ENCODE measurements at regions not wholly inside any gene's neighbourhood (a gene's known extent, or its start where the extent isn't known, plus 50 kb on each side); places are given as distances from the start of the nearest gene placed in this dataset.
"Not testable (repeated sequence)": the region's sequence is repeated elsewhere in the genome, so short reads cannot be mapped to it uniquely, and the experiment has no call there.

DNA sequence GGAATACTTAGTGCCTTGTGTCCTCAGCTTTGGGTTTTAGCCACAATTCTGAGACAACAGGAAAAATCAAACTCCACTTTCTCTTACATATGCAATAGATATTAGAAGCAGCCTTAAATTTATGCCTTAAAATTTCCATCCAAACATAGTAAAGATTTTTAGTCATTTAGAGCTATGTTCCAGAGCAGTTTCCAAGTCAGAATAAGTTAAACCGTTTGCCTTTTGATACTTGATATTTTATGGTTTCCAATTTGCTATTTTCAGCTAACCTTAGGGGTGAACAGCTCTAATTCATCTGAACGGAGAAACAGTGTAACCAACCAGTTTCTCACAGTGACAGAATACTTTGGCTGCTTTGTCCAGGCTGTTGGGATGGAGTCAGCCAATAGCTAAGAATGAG lies 125.8 kb upstream of the RXFP1 start:
- Histone ChIP-seq H3K9me3 (ENCODE audit: control insufficient read depth, low read length) (no peaks in the 10 kb centered on the region), H3K27ac (ENCODE audit: low read depth, low read length, severe bottlenecking) (no peak overlapping the region), H3K4me3 (ENCODE audit: extremely low read depth, insufficient read depth, low read length, poor library complexity, severe bottlenecking) (no peak overlapping the region), H3K36me3 (ENCODE audit: control insufficient read depth, insufficient read depth, low read length) (no peaks in the 10 kb centered on the region), H3K4me1 (ENCODE audit: control insufficient read depth, insufficient read depth, low read length, poor library complexity, severe bottlenecking) (no peaks in the 10 kb centered on the region)
- 100% methylated on average over 2 of the region's 2 CpGs; no CpG with 5 or more reads in 1 of the 2 experiments for WGBS, 2 experiments (ENCODE audit: insufficient coverage in 2 of 2)

- no peak overlapping the region for H3K4me3 ChIP-seq (ENCODE audit: extremely low read depth, insufficient read depth, low read length, poor library complexity, severe bottlenecking)
- WGBS, 2 experiments (ENCODE audit: insufficient coverage in 2 of 2) = 83 to 100% methylated on average over 1 of the region's 2 CpGs
- no peaks in the 10 kb centered on the region for H3K9me3 ChIP-seq (ENCODE audit: control insufficient read depth, low read length)
- no peak overlapping the region for H3K27ac ChIP-seq (ENCODE audit: low read depth, low read length, severe bottlenecking)
- no peaks in the 10 kb centered on the region for H3K36me3 ChIP-seq (ENCODE audit: control insufficient read depth, insufficient read depth, low read length)
- H3K4me1 ChIP-seq (ENCODE audit: control insufficient read depth, insufficient read depth, low read length, poor library complexity, severe bottlenecking) = no peaks in the 10 kb centered on the region
Observed at GRCh38 chr4:158397781-158398180, 123.9 kb upstream of the RXFP1 start.

DNA sequence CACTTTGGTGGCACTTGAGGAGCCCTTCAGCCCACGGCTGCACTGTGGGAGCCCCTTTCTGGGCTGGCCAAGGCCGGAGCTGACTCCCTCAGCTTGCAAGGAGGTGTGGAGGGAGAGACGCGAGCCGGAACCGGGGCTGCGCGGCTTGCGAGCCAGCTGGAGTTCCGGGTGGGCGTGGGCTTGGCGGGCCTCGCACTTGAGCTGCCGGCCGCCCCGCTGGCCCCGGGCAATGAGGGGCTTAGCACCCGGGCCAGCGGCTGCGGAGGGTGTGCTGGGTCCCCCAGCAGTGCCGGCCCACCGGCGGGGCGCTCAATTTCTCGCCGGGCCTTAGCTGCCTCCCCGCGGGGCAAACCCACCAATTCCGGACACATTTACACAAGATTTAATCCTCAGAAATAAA lies 113.7 kb upstream of the RXFP1 start:
- not testable (repeated sequence) for H3K9me3 ChIP-seq (ENCODE audit: control insufficient read depth, low read length); H3K4me3 ChIP-seq (ENCODE audit: extremely low read depth, insufficient read depth, low read length, poor library complexity, severe bottlenecking); H3K27ac ChIP-seq (ENCODE audit: low read depth, low read length, severe bottlenecking); H3K36me3 ChIP-seq (ENCODE audit: control insufficient read depth, insufficient read depth, low read length); H3K4me1 ChIP-seq (ENCODE audit: control insufficient read depth, insufficient read depth, low read length, poor library complexity, severe bottlenecking)
- WGBS, 2 experiments (ENCODE audit: insufficient coverage in 2 of 2) = 91 to 100% methylated on average over 8 to 9 of the region's 29 CpGs

- no peaks in the 10 kb centered on the region for H3K9me3 ChIP-seq (ENCODE audit: control insufficient read depth, low read length)
- 83 to 89% methylated on average over 3 of the region's 3 CpGs for WGBS, 2 experiments (ENCODE audit: insufficient coverage in 2 of 2)
- no peak overlapping the region for H3K4me3 ChIP-seq (ENCODE audit: extremely low read depth, insufficient read depth, low read length, poor library complexity, severe bottlenecking)
- no peaks in the 10 kb centered on the region for H3K4me1 ChIP-seq (ENCODE audit: control insufficient read depth, insufficient read depth, low read length, poor library complexity, severe bottlenecking)
- H3K27ac ChIP-seq (ENCODE audit: low read depth, low read length, severe bottlenecking) = no peak overlapping the region
- H3K36me3 ChIP-seq (ENCODE audit: control insufficient read depth, insufficient read depth, low read length) = no peaks in the 10 kb centered on the region
Observed at GRCh38 chr4:158410272-158410671, 111.4 kb upstream of the RXFP1 start.

GRCh38 chr4:158411269-158411668 lies 110.4 kb upstream of the RXFP1 start:
- Histone ChIP-seq H3K9me3 (ENCODE audit: control insufficient read depth, low read length) (no peaks in the 10 kb centered on the region), H3K4me1 (ENCODE audit: control insufficient read depth, insufficient read depth, low read length, poor library complexity, severe bottlenecking) (no peaks in the 10 kb centered on the region), H3K36me3 (ENCODE audit: control insufficient read depth, insufficient read depth, low read length) (no peaks in the 10 kb centered on the region), H3K4me3 (ENCODE audit: extremely low read depth, insufficient read depth, low read length, poor library complexity, severe bottlenecking) (no peak overlapping the region), H3K27ac (ENCODE audit: low read depth, low read length, severe bottlenecking) (no peak overlapping the region)
- WGBS, 2 experiments (ENCODE audit: insufficient coverage in 2 of 2) = 82 to 83% methylated on average over 2 of the region's 2 CpGs

- H3K4me1 ChIP-seq (ENCODE audit: control insufficient read depth, insufficient read depth, low read length, poor library complexity, severe bottlenecking); H3K9me3 ChIP-seq (ENCODE audit: control insufficient read depth, low read length); H3K27ac ChIP-seq (ENCODE audit: low read depth, low read length, severe bottlenecking); H3K4me3 ChIP-seq (ENCODE audit: extremely low read depth, insufficient read depth, low read length, poor library complexity, severe bottlenecking); H3K36me3 ChIP-seq (ENCODE audit: control insufficient read depth, insufficient read depth, low read length): not testable (repeated sequence)
- WGBS, 2 experiments (ENCODE audit: insufficient coverage in 2 of 2) = 80 to 92% methylated on average over 2 of the region's 4 CpGs
Observed at GRCh38 chr4:158418679-158419078, 103.0 kb upstream of the RXFP1 start.

GRCh38 chr4:158420782-158421181 lies 100.9 kb upstream of the RXFP1 start:
- no CpG with 5 or more reads among the region's 2 CpGs for WGBS, 2 experiments (ENCODE audit: insufficient coverage in 2 of 2)

DNA sequence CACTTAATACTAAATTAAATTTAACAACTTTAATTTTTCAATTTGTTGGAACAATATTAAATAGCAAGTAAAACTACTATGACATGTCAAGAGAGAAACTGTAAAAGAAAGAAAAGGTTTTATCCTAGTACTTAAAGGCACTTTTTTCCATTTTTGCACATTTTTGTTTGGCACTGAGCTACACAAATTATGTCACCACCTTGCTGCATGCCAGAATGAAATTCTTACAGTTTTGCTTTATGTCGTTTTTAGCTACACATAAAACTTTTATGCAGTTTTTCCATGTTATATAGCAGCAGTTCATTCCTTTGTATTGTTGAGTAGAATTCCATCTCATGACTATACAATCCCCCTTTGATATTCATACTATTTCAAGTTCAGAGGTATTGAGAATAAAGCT lies 99.1 kb upstream of the RXFP1 start:
- no peaks in the 10 kb centered on the region for H3K4me1 ChIP-seq (ENCODE audit: control insufficient read depth, insufficient read depth, low read length, poor library complexity, severe bottlenecking)
- H3K27ac ChIP-seq (ENCODE audit: low read depth, low read length, severe bottlenecking) = no peak overlapping the region
- no peaks in the 10 kb centered on the region for H3K36me3 ChIP-seq (ENCODE audit: control insufficient read depth, insufficient read depth, low read length)
- no peak overlapping the region for H3K4me3 ChIP-seq (ENCODE audit: extremely low read depth, insufficient read depth, low read length, poor library complexity, severe bottlenecking)
- WGBS, 2 experiments (ENCODE audit: insufficient coverage in 2 of 2) = 80% methylated on average over 1 of the region's 1 CpG; no CpG with 5 or more reads in 1 of the 2 experiments
- H3K9me3 ChIP-seq (ENCODE audit: control insufficient read depth, low read length) = no peaks in the 10 kb centered on the region

More at GRCh38 chr4:158420782-158421181, 100.9 kb upstream of the RXFP1 start:
- Histone ChIP-seq H3K36me3 (ENCODE audit: control insufficient read depth, insufficient read depth, low read length) (no peaks in the 10 kb centered on the region), H3K27ac (ENCODE audit: low read depth, low read length, severe bottlenecking) (no peak overlapping the region), H3K4me1 (ENCODE audit: control insufficient read depth, insufficient read depth, low read length, poor library complexity, severe bottlenecking) (no peaks in the 10 kb centered on the region), H3K4me3 (ENCODE audit: extremely low read depth, insufficient read depth, low read length, poor library complexity, severe bottlenecking) (no peak overlapping the region), H3K9me3 (ENCODE audit: control insufficient read depth, low read length) (no peaks in the 10 kb centered on the region)

DNA sequence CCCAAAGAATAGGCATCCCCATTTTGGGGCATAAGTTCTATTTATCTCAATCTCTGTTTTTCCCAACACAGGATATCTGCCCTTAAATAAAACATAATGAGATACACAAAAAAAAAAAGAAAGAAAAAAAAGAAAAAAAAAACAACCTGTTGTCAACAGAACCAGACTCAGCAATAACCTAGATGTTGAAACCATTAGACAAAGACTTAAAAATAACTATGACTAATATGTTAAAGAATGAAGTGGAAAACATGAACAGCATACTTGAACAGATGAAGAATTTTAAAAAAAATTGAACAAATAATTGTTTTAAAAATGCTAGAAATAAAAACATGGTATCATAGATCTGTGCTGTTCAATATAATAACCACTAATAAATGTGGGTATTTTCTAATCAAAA lies 93.4 kb upstream of the RXFP1 start:
- no peak overlapping the region for H3K27ac ChIP-seq (ENCODE audit: low read depth, low read length, severe bottlenecking)
- no peaks in the 10 kb centered on the region for H3K36me3 ChIP-seq (ENCODE audit: control insufficient read depth, insufficient read depth, low read length)

GRCh38 chr4:158442736-158443135 lies 78.9 kb upstream of the RXFP1 start:
- H3K27ac ChIP-seq (ENCODE audit: low read depth, low read length, severe bottlenecking) = no peak overlapping the region
- H3K36me3 ChIP-seq (ENCODE audit: control insufficient read depth, insufficient read depth, low read length) = no peaks in the 10 kb centered on the region
- no peak overlapping the region for H3K4me3 ChIP-seq (ENCODE audit: extremely low read depth, insufficient read depth, low read length, poor library complexity, severe bottlenecking)
- no peaks in the 10 kb centered on the region for H3K9me3 ChIP-seq (ENCODE audit: control insufficient read depth, low read length)
- H3K4me1 ChIP-seq (ENCODE audit: control insufficient read depth, insufficient read depth, low read length, poor library complexity, severe bottlenecking) = no peaks in the 10 kb centered on the region

More for the DNA sequence above, 93.4 kb upstream of the RXFP1 start:
- Histone ChIP-seq H3K4me3 (ENCODE audit: extremely low read depth, insufficient read depth, low read length, poor library complexity, severe bottlenecking) (no peak overlapping the region), H3K9me3 (ENCODE audit: control insufficient read depth, low read length) (no peaks in the 10 kb centered on the region), H3K4me1 (ENCODE audit: control insufficient read depth, insufficient read depth, low read length, poor library complexity, severe bottlenecking) (peaks cover 6% of the 10 kb centered on the region)

- Histone ChIP-seq H3K9me3 (ENCODE audit: control insufficient read depth, low read length) (no peaks in the 10 kb centered on the region), H3K27ac (ENCODE audit: low read depth, low read length, severe bottlenecking) (no peak overlapping the region), H3K4me1 (ENCODE audit: control insufficient read depth, insufficient read depth, low read length, poor library complexity, severe bottlenecking) (no peaks in the 10 kb centered on the region), H3K36me3 (ENCODE audit: control insufficient read depth, insufficient read depth, low read length) (no peaks in the 10 kb centered on the region), H3K4me3 (ENCODE audit: extremely low read depth, insufficient read depth, low read length, poor library complexity, severe bottlenecking) (no peak overlapping the region)
- WGBS, 2 experiments (ENCODE audit: insufficient coverage in 2 of 2) = 80% methylated on average over 1 of the region's 1 CpG; no CpG with 5 or more reads in 1 of the 2 experiments
Observed at GRCh38 chr4:158443731-158444130, 78.0 kb upstream of the RXFP1 start.

GRCh38 chr4:158444621-158445020 lies 77.1 kb upstream of the RXFP1 start:
- Histone ChIP-seq H3K9me3 (ENCODE audit: control insufficient read depth, low read length) (no peaks in the 10 kb centered on the region), H3K4me1 (ENCODE audit: control insufficient read depth, insufficient read depth, low read length, poor library complexity, severe bottlenecking) (no peaks in the 10 kb centered on the region), H3K36me3 (ENCODE audit: control insufficient read depth, insufficient read depth, low read length) (no peaks in the 10 kb centered on the region), H3K27ac (ENCODE audit: low read depth, low read length, severe bottlenecking) (no peak overlapping the region), H3K4me3 (ENCODE audit: extremely low read depth, insufficient read depth, low read length, poor library complexity, severe bottlenecking) (no peak overlapping the region)
- WGBS, 2 experiments (ENCODE audit: insufficient coverage in 2 of 2) = no CpG with 5 or more reads among the region's 1 CpG
